Neural crest cell (in vitro differentiated cells): ENCODE measurements at regions not wholly inside any gene's neighbourhood (a gene's known extent, or its start where the extent isn't known, plus 50 kb on each side); places are given as distances from the start of the nearest gene placed in this dataset.

Experiments used
- DNase-seq: peaks from one replicate; pipeline ENCODE4 v3.0.0; 2021; ENCODE audit warnings: low read depth, mixed read lengths, low spot score
- H3K27ac Mint-ChIP-seq: one replicate; pipeline ENCODE4 v1.8.0; 2021; ENCODE audit warnings: mild to moderate bottlenecking, mixed read lengths; ENCODE audit not compliant: unreplicated experiment
- H3K27me3 Mint-ChIP-seq: 2 replicates; pipeline ENCODE4 v1.8.0; 2021; ENCODE audit warnings: low read depth, mild to moderate bottlenecking, mixed read lengths
- H3K36me3 Mint-ChIP-seq: 2 replicates; pipeline ENCODE4 v1.8.0; 2021; ENCODE audit warnings: low read depth, mild to moderate bottlenecking, mixed read lengths
- H3K4me1 Mint-ChIP-seq: 2 replicates; pipeline ENCODE4 v1.8.0; 2021; ENCODE audit warnings: mixed read lengths
- H3K4me3 Mint-ChIP-seq: one replicate; pipeline ENCODE4 v1.8.0; 2021; ENCODE audit warnings: mild to moderate bottlenecking, mixed read lengths
- H3K9me3 Mint-ChIP-seq: 2 replicates; pipeline ENCODE4 v1.8.0; 2021; ENCODE audit warnings: mixed read lengths
- CTCF ChIP-seq: fragments of 200-600 bp; sonication (generic); conservative IDR thresholded peaks from 2 replicates; pipeline ENCODE4 v1.5.0; 2021; ENCODE audit warnings: antibody characterized with exemption, mild to moderate bottlenecking

- TF ChIP-seq CTCF, result no peak
- peaks cover 7% of the 10 kb centered on the region for H3K9me3 Mint-ChIP-seq
- H3K4me3 Mint-ChIP-seq, result no peak overlapping the region
- peaks cover 3% of the 10 kb centered on the region for H3K36me3 Mint-ChIP-seq
- DNase-seq, result no peak
- peaks cover 4% of the 10 kb centered on the region for H3K4me1 Mint-ChIP-seq
- H3K27me3 Mint-ChIP-seq, result no peaks in the 10 kb centered on the region
- no peak overlapping the region for H3K27ac Mint-ChIP-seq
Measured at GRCh38 chr11:15748132-15748531, 608.2 kb downstream of the SOX6 start.

DNA sequence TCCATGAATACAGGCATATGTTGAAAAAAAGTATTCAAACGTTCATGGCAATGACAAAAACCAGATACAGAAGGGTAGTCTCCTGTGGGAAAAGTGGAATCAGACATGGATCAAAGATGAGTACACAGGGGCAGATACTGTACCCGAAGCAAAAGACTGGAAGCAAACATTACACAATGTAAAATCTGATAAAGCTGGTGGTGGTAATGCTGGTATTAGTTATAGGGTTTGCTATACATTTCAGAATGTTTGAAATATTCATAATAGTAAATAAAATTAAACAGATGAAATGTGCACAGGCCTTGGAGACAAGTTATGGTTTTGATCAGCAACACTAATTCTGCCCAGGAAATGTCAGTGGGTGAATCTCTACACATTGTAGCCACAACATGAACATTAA, 607.6 kb downstream of the SOX6 start:
- H3K4me3 Mint-ChIP-seq, result no peak overlapping the region
- DNase-seq, result no peak
- peaks cover 3% of the 10 kb centered on the region for H3K36me3 Mint-ChIP-seq
- H3K27me3 Mint-ChIP-seq, result no peaks in the 10 kb centered on the region
- TF ChIP-seq CTCF, result no peak
- no peak overlapping the region for H3K27ac Mint-ChIP-seq
- H3K9me3 Mint-ChIP-seq, result peaks cover 9% of the 10 kb centered on the region
- H3K4me1 Mint-ChIP-seq, result no peaks in the 10 kb centered on the region

GRCh38 chr11:15750535-15751308, 605.6 kb downstream of the SOX6 start:
- no peak for TF ChIP-seq CTCF
- Mint-ChIP-seq H3K4me1 (no peaks in the 10 kb centered on the region), H3K27ac (no peak overlapping the region), H3K36me3 (peaks cover 6% of the 10 kb centered on the region), H3K9me3 (peaks cover 8% of the 10 kb centered on the region), H3K4me3 (no peak overlapping the region), H3K27me3 (no peaks in the 10 kb centered on the region)
- no peak for DNase-seq

- Mint-ChIP-seq H3K27me3 (no peaks in the 10 kb centered on the region), H3K4me1 (peaks cover 18% of the 10 kb centered on the region), H3K9me3 (peaks cover 12% of the 10 kb centered on the region), H3K27ac (no peak overlapping the region), H3K36me3 (peaks cover 6% of the 10 kb centered on the region), H3K4me3 (no peak overlapping the region)
- DNase-seq, result no peak
- no peak for TF ChIP-seq CTCF
Measured at GRCh38 chr11:15754221-15754620, 602.1 kb downstream of the SOX6 start.

DNA sequence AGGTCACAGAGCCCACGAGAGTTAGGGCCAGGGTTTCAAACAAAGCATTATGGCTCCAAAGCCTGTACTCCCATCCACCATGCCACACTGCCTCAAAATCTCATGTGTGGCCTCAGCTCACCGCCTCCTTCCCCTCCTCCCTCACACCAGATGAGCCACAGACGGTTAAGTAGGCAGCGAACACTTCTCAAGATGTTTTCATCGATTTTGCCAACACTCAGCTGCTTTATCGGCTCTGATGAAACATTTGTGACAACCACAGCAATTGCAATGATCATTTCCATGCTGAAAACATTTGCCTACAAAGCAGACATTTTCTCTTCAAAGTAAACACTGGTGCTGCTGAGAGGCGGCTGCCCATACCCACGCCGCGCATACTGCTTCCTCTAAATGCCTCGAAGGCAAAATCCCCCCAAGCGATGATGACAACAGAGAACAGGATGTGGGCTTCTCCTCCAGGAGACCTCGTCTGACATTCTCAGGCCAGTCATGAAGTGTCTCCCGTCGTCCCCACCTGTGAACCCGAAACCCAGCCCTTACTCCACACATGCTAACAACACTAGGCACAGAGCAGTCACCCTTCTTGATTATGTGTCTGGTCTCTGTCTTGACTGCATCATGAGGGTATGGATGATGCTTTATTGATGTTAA, 599.2 kb downstream of the SOX6 start:
- Mint-ChIP-seq H3K9me3 (peaks cover 12% of the 10 kb centered on the region), H3K27ac (no peak overlapping the region), H3K4me3 (no peak overlapping the region), H3K36me3 (peaks cover 6% of the 10 kb centered on the region), H3K4me1 (peaks cover 27% of the 10 kb centered on the region), H3K27me3 (no peaks in the 10 kb centered on the region)
- DNase-seq, result no peak
- no peak for TF ChIP-seq CTCF
